ENCODE measurements at regions not wholly inside any gene's neighbourhood (a gene's known extent, or its start where the extent isn't known, plus 50 kb on each side); places are given as distances from the start of the nearest gene placed in this dataset.

DNA sequence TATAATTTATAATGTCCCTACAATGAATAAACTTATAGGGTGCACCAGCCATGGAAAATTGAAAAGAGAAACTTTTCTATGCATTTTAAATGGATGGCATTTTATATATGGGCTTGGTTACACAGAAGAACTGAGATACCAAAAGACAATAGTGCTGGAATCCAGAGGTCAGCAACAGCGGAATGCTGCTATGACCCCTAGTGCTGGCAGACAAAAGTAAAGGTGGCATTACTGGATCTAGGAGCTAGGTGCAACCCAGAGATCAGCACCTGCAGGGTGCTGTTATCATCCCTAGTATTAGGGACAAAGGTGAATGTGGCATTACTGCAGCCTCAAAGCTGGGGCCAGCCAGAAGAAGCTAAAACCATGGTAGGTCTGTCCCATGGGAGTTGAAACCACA is 392.7 kb upstream of the ST6GAL2 start:
- TF ChIP-seq GATA3 (IDR thresholded peaks at IDR 0.05; ENCODE audit: low read depth, low read length): no peak
- TF ChIP-seq GATA2 (IDR thresholded peaks at IDR 0.05; ENCODE audit: low read depth, low read length): no peak

Measured in SH-SY5Y (cell line).